NCI-H2196 treated with DMSO at 0.1 percent for 48 hours (cell line): ENCODE measurements at regions not wholly inside any gene's neighbourhood (a gene's known extent, or its start where the extent isn't known, plus 50 kb on each side); places are given as distances from the start of the nearest gene placed in this dataset.

Source experiments
- DNase-seq: peaks from one replicate; lab custom pipeline; 2025; ENCODE audit not compliant: unreplicated experiment; lab: John Stamatoyannopoulos, UW

DNA sequence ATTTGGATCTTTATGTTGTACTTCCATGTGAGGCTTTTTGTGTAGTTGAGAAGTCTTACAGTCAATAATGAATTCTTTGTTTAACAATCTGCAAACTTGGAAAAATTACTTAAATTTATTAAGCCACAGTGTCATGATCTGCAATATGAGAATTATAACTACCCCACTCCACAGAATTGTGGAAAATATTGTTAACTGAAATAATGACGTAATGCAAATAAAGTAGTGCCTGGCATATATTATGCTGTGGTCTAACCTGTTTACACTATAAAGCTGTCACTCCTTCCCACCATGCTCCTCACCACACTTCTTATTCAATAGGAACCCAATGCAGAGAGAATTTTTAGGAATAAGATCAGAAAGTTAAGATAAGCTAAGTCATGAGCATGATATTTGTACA lies 632.1 kb upstream of the GALNTL6 start:
- no peak for DNase-seq

DNA sequence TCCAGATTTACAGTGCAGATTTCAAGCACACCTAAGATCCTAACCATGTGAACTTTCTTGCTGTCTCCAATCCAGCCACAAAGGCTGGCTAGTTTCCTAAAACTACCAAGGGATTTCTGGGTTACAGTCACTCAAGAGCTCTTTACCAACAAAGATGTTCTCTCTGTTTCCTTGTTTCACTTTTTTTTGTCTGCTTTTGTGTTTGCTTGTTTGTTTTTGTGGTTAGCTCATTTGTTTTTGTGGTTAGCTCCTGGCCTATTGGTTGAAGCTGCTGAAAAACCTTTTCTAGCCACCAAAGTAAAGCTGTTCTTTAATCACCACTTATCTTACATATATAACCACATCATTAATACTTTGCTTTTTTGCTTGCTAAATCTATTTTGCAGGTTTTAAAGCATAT lies 642.5 kb upstream of the GALNTL6 start:
- DNase-seq, result no peak

DNA sequence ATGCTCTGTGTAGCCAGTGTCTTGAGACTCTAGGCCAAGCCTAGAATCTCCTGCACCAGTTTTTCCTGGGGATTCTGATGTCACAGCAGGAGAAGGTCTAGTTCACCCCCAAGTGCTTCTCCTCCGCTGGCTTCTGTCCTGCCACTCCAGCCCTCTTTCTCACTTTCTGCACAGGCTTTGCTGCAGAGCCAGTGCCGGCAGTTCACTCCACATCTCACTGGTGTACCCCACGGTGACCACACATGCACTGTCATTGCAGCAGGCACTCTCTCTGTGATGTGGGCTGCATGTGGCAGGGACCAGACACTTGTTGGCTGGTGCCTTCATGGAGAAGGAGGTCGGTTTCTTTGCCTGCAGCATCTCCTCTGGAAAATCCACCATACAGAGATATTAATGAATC lies 643.8 kb upstream of the GALNTL6 start:
- no peak for DNase-seq

DNA sequence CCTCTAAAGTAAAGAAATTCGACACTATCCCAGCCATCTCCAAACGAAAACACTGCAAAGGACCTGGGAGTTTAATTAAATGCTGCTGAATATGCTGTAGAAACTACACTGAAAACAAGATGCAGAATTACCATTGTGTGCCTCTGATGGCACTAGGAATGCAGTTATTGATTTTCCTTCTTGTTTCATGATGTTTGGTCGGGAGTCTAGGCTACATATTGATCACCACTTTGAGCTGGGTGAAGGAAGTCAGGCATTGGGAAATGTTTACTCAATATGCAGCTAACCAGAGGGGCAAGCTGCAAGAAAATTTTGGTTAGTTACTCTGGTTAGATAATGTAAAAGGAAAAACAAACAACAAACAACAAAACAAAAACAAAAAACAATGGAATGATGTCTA lies 650.7 kb upstream of the GALNTL6 start:
- no peak for DNase-seq

DNA sequence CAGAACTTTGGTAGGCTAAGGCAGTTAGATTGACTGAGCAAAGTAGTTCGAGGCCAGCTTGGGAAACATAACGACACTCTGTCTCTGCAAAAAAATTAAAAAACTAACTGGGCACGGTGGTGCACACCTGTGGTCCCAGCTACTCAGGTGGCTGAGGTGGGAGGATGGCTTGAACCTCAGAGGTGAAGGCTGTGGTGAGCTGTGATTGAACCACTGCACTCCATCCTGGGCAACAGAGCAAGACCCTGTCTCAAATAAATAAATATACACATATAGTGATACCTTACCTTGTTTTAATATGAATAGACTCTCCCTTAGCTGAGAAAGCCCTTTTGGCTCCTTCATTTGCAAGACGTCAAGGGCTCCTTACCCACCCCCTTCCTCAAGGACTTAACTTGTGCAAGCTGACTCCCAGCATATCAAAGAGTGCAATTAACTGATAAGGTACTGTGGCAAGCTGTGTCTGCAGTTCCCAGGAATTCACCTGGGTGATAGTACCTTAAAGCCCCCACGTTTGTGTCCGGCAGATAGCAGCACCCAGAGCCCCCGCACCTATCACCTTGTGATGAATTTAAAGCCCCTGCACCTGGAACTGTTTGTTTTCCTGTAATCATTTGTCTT lies 655.6 kb upstream of the GALNTL6 start:
- DNase-seq, result no peak

DNA sequence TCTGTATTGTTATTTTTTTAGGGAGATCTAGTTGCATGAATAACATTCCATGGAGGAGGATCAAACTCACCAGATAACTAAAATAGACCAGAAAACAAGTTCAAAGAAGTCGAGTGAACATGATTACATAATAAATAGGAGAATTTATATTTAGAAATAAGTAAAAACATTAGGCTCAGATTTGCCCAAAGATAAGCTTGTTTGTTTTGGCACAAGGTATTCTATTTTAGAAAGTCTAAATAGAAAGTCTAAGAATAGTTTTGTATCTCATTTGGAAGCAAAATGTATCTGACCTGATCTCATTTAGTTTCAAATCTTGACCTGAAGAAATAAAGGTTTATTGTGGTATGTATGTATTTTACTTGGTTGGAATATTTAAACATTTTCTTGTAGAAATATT lies 670.6 kb upstream of the GALNTL6 start:
- DNase-seq, result no peak

DNA sequence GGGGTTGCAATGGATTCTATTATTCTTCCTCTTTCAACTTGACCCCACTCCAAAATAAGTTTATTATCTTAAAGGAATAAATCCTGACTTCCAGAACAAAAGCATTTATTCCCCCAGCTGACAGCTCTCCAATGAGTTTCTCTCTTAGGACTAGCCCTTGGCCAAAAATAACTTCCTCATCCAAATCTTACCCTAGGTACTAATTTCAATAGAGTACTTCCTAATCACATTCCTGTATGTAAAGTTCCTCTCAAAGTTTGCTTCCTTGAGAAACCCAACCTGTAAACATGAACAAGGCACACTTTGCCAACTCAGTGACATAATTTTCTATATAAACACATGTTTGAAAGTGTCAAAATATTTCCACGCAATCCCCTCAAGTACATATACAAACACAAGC lies 671.2 kb upstream of the GALNTL6 start:
- no peak for DNase-seq

DNA sequence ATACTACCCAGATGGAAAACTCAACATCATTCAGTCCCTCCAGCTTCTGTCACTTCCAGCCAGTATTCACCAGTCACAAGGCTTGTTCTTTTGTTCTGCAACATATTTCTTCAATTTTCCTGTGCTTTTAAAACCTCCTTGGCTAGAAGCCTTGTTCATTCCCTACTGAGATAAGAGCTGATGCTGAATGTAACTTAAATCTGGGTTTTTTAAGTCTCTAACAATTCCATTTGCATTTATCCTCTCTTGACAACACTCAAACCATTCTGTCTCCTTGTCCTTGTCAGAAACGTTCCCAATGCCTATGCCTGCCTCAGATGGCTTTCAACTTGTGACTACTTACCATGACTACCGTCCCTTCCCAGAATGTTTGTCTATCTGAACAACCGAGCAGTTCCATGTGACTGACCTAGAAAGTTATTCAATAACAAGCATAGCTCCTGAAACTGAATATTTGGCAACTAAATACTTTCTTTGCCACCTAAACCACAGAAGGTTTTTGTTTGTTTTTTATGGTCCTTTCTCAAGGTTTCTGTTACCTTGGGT lies 682.9 kb upstream of the GALNTL6 start:
- DNase-seq, result no peak

DNA sequence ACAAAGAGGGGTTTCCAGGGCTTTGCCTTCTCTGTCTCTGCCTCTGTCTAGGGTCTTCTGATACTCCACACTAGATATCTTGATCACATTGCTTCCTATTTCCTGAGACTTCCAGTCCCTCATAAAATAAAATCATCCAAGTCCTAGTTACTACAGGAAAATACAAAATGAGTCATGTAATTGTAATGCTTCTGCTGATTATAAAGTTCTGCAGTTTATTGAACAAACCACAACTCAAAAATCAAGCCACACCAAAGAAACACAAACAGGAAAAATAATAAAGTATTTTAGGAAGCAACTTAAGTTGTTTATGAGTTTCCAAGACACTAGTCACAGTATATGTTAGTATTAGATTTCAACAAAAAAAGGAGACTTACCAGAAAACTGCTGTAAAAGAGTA lies 695.1 kb upstream of the GALNTL6 start:
- no peak for DNase-seq

DNA sequence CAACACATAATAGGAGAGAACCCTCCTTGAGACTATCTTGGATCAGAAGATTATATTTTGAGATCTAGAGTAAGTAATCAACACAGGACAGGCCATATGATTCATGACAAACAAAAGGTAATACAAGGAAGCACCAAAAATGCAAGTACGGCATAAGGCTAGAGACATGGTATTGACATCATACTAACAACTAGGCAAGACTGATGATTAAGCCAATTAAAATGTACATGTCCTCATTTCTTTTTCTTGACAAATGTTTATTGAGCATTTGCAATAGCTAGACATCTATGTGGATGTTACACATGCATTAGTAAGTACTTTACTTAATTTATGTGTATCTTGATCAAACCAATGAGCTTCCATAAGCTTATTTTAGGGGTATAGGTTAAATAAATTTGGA lies 695.7 kb upstream of the GALNTL6 start:
- DNase-seq, result no peak

DNA sequence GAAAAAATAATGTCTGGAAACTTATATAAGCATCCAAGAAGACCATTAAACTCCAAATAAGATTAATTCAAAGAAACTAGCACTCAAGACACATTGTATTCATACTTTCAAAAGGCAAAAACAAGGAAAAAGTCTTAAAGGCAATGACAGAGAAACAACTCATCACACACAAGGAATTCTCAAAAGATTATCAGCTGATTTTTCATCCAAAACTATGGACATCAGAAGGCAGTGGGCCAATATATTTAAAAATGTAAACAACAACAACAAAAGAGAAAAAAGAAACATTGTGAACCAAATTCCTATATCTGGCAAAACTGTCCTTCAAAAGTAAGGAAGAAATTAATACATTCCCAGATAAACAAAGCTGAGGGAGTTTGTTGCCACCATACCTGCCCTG lies 711.4 kb upstream of the GALNTL6 start:
- DNase-seq, result no peak

DNA sequence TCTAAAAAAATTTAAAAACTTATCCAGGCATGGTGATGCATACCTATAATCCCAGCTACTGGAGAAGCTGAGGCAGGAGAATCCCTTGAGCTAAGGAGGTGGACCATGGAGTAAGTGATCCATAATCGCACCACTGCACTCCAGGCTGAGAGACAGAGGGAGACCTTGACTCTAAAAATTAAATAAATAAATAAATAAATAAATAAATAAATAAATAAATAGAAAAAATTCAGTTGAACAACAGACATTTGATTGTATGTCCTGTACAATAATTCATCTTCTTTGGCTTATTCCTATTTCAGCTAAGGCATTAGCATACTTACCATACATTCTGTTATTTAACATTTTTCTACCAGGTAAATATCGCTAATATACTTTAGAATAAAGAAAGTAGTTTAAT lies 726.1 kb upstream of the GALNTL6 start:
- no peak for DNase-seq

DNA sequence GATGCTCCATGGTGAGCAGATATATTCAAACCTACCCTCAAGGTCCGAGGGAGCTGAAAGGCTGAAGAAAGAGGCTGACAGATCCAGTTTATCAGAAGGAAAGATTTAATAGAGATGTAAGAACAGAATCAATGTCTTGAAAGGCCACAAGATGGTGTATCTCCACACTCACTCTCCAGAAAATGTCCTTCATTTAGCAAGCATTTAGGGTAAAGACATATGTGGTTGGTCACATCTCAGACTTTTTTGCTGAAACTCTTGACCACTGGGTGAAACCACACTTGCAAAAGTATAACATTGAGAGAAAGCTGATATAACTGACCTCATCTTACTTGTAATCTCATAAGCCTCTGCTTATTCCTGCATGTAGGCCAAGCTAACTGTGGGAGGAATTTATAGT lies 745.8 kb upstream of the GALNTL6 start:
- DNase-seq, result no peak

DNA sequence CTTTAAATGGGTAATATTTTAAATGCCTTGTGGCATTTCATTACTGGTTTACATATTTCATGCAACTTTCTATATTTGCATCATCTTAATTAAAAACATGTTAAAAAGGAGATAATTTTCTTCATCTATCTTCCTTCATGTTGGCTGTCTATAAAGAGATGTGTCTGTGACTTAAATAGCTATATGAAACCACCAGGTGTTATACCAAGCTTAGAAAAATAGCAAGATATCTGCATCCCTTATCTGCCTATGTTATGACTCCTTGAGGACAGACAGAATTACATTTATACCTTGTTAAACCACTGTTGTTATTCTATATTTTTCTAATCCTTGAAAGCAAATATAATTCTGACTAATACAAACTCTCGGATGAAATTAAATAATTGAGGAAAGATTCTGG lies 763.8 kb upstream of the GALNTL6 start:
- DNase-seq, result no peak

DNA sequence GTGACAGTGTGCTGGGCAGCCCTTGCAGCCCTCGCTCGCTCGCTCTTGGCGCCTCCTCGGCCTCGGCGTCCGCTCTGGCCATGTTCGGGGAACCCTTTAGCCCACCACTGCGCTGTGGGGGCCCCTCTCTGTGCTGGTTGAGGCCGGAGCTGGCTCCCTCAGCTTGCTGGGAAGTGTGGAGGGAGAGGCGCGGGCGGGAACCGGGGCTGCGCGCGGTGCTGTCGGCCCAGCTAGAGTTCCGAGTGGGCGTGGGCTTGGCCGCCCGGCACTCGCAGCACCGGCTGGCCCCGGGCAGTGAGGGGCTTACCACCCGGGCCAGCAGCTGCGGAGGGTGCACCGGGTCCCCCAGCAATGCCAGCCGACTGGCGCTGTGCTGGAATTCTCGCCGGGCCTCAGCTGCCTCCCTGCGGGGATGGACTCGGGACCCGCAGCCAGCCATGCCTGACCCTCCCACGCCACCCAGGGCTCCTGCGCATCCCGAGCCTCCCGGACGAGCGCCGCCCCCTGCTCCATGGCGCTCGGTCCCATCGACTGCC lies 770.1 kb upstream of the GALNTL6 start:
- DNase-seq, result no peak

DNA sequence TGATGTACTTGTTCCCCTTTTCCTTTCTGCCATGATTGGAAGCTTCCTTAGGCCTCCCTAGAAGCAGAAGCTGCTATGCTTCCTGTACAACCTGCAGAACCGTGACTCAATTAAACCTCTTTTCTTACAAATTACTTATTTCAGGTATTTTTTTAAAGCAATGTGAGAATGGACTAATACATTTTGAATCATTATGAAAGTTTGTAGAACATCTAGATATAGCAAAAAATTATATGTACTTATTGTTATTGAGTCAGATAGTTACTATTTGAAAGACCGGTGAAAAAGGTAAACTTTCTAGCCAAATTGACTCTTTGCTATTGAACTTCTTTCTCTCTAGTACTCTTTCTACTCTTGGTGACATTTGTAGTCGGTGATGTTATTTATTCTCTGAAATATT lies 777.3 kb upstream of the GALNTL6 start:
- no peak for DNase-seq

DNA sequence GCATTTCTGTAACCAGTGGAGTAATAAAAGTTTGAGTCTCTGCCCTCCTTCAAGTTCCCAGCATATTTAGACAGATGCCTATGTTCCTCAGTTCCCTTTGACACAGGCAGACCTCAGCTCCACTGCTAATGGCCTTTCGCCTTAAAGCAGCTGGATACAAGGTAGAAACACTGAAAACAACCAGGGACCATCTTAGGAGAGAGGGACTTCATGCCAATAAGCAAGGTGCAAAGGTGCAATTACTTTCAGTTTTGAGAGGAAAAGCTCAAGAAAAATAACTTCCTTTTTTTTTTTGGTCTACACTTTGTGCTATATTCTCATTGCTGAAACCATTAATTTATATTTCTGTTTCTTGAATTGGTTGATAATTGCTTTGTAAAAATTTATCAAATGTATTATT lies 781.9 kb upstream of the GALNTL6 start:
- no peak for DNase-seq

DNA sequence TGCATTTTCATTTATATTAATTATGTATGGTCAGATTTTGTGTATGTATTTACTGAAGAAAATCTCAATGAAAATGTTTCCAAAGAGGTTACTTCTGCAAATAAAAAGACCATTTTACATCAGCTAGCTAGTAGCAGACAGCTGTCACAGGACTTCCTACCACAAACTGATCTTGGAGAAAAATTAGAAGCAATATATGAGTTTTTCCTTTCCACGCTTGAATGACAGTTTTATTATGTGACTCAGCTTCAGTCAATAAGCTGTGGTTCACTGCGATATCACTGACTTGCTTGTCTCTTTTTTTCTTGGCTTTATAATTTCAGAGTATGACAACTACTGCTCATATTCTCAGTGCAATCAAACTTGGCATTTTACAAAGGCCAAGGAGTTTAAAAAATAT lies 787.4 kb upstream of the GALNTL6 start:
- DNase-seq, result no peak

DNA sequence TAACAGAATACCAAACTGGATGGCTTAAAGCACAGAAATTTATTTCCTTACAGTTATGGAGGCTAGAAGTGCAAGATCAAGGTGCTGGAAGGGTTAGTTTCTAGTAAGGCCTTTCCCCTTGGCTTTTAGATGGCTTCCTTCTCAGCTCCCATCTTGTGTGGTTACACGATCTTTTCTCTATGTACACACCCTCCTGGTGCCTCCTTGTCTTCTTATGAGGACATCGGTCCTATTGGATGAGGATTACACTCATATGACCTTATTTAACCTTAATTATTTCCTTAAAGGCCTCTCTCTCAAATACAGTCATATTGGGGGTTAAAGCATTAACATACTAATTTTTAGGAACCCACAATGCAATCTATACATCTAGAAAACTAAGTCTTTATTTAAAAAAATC lies 787.9 kb upstream of the GALNTL6 start:
- no peak for DNase-seq

DNA sequence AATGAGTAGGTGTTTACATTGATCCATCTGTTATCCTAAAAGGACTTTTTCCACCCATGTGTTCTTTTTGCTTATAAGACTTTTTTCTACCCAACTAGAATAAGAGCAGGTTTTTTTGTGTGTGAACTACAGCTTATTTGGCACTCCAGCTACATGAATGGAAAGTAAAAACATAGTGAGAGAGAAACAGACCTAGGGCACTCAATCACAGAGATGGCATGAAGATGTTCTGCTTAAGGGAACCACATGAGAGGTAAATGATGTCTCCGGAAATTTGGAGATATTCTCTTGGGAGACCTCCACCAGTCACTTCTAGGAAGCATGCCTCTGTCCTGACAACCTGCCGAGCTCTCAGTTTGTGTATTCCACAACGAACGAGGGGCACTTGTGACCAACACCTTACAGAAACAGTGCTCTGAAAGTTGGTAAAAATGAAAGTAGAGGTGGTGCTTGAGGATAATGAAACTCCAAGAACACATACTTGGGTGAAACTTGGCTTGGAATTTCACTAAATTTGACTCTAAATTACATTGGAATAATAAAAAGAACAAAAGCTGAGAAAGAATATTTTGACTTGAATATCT lies 788.4 kb upstream of the GALNTL6 start:
- DNase-seq, result no peak

DNA sequence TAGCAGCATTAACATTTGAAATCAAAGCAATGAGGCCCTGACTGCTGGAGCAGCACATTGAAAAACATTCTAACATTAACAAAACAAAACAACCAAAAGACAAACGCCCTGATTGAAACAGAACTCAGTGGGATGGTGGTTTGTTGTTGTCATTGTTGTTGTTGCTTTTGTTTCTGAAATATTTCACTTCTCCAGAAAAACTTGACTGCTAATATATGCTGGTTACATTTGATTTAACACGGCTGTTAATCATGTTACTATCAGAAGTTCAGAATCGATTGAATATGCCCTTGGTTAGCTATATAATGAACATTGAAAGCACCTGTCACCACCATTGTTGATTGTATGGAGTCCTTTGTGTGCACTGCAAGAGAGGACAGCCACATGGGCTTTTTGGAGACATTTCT lies 790.4 kb upstream of the GALNTL6 start:
- no peak for DNase-seq

DNA sequence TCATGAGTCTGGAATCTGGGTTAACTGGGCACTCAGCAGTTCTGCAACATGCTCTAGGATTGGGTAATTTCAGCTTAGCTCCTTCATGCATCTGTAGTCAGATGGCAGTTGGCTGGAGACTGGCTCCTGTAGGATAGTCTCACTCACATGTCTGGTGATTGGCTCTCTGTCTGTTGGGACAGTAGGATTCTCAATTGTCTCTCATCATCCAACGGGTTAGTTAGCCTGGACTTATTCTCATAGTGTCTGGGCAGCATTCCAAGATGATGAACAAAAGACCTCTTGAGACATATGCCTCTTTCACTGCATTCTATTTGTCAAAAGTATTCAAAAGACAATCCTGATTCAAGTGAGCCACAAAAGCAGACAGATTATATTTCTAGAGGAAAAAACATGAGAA lies 795.6 kb upstream of the GALNTL6 start:
- DNase-seq, result no peak

DNA sequence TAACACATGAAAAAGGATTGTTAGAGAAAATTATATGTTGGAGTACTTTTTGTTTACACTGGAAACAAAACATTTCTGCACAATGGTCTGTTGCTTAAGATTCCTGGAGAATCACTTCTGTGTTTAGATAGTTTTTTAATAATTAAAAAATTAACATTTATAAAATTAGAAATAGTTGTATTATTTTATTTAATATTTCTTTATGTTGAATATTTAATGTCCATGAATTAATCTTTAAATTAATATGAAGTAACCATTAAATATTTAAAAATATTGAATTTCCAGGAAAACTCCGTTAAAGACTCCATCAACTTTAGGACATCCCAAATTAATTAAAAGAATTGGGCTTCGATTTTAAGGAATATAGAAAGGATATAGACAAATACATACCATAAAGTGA lies 797.1 kb upstream of the GALNTL6 start:
- no peak for DNase-seq
